Left renal cortex interstitium (tissue), 4 donors: ENCODE measurements at regions not wholly inside any gene's neighbourhood (a gene's known extent, or its start where the extent isn't known, plus 50 kb on each side); places are given as distances from the start of the nearest gene placed in this dataset.

Source experiments
- DNase-seq, 4 donors: peaks; one replicate each; pipeline ENCODE4 v3.0.0-alpha.2; 2013; ENCODE audit warnings: low read depth in 4 of 4, low spot score in 2 of 4, missing footprints in 1 of 4

- no peak for DNase-seq
Observed at GRCh38 chr1:214977110-214977509, 105.4 kb upstream of the KCNK2 start.

GRCh38 chr1:214977700-214978374 lies 104.7 kb upstream of the KCNK2 start:
- no peak for DNase-seq

- DNase-seq, result no peak
Observed at GRCh38 chr1:214979191-214979590, 103.3 kb upstream of the KCNK2 start.

DNA sequence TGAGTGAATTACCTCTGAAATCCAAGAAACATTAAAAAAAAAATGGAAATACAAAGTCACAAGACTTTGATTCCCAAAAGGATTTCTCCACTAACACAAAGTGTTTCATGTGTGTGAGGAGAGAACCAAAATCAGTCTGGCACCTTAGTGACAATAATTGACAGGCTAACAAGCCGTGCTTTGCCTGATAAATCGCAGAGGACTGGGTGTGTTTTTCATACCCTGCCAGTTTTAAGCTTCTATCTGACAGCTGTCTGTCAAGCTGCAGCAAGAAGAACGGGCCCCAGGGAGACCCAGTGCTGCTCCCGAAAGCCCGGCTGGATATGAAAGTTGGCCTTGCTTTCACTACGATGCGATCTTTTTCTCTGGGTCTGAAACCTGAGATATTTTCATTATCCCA lies 101.6 kb upstream of the KCNK2 start:
- no peak for DNase-seq

DNA sequence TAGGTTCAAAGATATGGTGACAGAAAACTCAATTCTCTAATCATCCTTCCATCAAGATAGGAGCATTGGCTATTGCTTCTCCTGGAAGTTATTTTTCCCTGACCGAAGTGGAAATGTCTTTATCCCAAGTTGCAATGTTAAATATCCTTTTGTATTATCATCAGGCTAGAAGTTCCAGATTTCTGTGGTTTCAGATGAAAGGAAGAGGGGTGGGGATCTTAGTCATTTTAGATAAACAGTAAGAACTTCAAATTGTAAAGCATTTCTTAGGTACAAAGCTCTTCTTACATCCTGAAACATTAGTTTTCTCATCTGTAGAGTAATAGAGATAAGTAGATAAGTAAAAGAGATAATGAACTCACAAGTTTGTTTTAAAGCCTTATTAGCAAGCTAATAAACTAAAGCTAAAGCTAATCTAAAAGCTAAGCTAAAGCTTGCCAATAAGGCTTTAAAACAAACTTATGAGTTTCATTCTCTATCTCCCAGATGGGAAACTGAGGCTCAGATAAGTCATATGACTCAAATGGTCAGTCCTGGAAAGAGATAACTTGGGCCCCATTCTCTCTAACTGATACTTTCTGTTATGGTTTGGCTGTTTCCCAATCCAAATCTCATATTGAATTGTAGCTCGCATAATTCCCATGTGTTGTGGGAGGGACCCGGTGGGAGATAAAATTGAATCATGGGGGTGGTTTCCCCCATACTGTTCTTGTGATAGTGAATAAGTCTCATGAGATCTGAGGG lies 99.2 kb upstream of the KCNK2 start:
- DNase-seq, result no peak

DNA sequence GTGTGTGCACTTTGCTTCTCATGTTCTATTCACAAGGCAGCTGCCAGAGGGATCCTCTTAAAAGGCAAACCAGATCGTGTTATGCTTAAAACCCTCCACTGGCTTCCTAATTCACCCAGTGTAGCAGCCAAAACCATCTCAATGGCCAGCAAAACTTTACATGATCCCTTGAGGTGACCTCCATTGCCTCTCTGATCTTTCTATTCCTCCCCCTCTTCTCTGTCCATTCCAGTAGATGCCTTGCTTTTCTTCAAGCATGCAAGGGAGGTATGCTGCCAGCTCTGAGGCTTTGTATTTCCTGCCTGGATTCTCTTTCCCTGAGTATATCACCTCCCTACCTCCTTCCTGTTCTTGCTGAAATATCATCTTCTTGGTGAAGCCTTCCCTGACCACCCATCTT lies 93.2 kb upstream of the KCNK2 start:
- no peak for DNase-seq

DNA sequence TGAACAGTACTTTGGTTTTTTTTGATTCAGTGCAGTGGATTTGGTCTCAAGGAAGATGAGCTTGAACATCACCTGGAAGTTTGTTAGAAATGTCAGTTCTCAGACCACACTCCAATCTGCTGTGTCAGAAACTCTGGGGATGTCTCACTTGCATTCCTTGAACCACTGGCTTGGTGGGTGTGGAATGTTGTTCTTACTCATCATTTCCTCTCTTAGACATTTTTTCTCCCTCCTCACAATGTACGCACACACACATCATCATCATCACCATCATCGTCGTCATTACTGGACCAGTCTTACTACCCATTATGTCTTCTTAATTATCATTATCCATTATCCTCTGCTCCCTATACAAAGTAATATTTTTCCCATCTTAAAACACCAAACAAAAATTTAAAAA lies 91.9 kb upstream of the KCNK2 start:
- DNase-seq, result no peak

DNA sequence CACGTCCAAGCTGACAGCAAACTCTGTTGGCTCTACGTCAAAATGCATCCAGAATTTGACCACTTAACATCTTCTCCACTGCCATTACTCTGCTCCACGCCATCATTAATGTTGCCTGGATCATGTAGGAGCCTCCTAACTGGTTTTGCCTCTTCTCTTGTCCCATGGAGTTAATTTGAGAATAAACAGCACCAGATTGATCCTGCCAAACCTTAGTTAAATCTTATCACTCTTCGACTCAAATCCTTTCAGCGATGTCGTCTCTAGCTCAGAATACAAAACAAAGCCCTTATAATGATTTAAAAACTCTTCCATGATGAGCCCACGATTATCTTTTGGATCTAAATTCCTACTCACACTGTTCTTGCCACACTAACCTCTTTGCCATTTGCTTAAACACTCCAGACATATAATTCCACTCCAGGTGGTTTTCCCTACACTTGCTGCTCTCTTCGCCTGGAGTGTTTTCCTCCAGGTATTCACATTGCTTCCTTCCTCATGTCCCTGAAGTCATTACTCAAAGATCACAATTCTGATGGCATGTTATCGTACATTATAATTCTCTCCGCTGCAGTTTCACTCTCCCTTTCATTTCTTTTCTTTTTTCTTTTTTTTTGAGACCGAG lies 90.7 kb upstream of the KCNK2 start:
- DNase-seq, result no peak

- DNase-seq, result no peak
Observed at GRCh38 chr1:214993419-214993818, 89.1 kb upstream of the KCNK2 start.

DNA sequence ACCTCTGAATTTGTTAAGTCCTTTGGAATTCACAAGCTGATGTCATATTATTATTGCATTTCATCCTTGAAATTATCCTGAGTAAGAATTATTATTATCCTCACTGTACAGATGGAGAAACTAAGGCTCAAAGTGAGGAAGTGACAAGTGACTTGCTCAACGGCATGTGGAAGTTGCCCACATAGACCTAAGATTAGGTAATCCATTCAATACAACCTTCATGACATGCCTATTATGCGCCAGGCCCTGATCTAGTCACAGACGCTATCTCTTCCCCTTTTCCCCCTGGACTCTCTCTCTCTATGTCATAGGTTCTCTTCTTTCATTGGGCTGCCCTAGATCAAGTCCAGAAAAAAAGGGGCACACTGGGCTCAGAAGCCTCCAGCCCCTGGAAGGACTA lies 84.9 kb upstream of the KCNK2 start:
- no peak for DNase-seq

DNA sequence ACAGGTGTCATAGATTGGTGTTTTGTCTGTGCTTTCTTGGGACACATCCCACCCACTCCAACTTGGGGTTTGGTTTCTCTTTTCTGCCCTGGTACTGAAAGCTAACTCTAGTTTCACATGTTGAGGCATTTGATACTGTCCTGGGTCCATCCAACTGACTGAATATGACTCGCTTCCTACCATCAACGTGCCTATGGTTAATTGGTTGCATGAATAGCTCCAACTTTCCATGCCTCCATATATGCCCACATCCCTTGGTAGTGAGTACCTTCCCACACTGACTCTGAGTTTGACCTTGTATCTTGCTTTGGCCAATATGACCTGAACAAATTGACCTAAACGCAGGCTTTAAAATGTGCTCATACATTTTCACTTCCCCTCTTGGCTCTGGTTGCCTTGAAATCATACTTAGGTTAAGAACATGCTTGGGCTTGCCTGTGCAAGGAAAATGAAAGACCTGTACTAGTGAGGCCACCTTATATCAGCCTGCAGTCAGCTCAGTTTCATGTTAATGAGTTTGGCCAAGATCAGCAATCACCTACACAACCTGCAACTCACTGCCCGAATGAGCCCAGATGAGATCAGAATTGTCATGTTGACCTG lies 81.0 kb upstream of the KCNK2 start:
- no peak for DNase-seq

- no peak for DNase-seq
Observed at GRCh38 chr1:215002471-215002870, 80.1 kb upstream of the KCNK2 start.

GRCh38 chr1:215003686-215004085 lies 78.9 kb upstream of the KCNK2 start:
- no peak for DNase-seq

- DNase-seq, result no peak
Observed at GRCh38 chr1:215004121-215004827, 78.3 kb upstream of the KCNK2 start.

- DNase-seq, result no peak
Observed at GRCh38 chr1:215005078-215005477, 77.5 kb upstream of the KCNK2 start.

- no peak for DNase-seq
Observed at GRCh38 chr1:215005656-215006345, 76.7 kb upstream of the KCNK2 start.

DNA sequence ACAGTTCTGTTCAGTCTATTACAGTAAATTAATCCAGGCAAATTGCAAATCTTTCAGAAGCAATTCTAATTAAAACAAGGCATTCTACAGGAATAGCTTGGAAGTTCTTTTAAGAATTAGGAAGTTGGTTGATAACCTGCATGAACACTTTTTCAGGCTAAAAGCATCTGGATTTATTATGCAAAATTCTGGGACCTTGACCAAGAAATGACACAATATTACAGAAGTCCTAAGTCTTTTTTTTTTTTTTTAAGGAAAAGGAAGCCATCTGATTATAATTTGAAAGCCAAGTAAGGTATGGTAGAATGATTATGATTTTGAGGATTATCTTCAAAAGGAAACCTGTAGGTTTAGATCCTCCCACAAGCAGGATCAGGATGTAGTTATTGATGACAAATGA lies 74.7 kb upstream of the KCNK2 start:
- DNase-seq, result no peak

GRCh38 chr1:215018555-215018954 lies 64.0 kb upstream of the KCNK2 start:
- no peak for DNase-seq

DNA sequence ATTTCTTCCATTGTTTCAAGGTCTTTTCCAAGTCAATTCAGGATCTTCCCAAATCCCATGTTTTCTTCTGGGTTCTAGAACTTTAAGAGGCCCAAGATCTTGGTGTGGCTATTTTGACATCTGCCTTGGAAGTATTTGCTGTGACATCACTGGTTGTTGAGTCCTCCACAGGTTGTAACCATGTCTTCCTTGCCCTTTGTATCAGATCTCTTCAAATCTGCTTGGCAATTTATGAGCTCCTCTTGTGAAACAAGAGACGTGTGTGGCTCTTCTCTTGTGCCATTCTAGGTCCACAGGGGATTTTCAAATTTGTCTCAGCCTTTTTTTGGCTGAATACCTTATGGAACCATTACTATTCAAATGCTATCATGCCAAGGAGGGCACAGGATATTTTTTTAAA lies 60.3 kb upstream of the KCNK2 start:
- DNase-seq, result no peak

GRCh38 chr1:215022741-215023141 lies 59.8 kb upstream of the KCNK2 start:
- peak in 2 of 4 donors; percentile 23 to 46 for DNase-seq
